Stimulated activated CD8-positive, alpha-beta memory T cell treated with anti-CD3 and anti-CD28 coated beads, Interleukin-15, amount 100 ng/mL, for 4 hours (primary cell): ENCODE measurements at regions not wholly inside any gene's neighbourhood (a gene's known extent, or its start where the extent isn't known, plus 50 kb on each side); places are given as distances from the start of the nearest gene placed in this dataset.
"Not testable (repeated sequence)": the region's sequence is repeated elsewhere in the genome, so short reads cannot be mapped to it uniquely, and the experiment has no call there.

Experiments
- DNase-seq, 2 donors: peaks; one replicate each; pipeline ENCODE4 v3.0.0-alpha.2; 2020; ENCODE audit warnings: low read depth in 2 of 2

DNA sequence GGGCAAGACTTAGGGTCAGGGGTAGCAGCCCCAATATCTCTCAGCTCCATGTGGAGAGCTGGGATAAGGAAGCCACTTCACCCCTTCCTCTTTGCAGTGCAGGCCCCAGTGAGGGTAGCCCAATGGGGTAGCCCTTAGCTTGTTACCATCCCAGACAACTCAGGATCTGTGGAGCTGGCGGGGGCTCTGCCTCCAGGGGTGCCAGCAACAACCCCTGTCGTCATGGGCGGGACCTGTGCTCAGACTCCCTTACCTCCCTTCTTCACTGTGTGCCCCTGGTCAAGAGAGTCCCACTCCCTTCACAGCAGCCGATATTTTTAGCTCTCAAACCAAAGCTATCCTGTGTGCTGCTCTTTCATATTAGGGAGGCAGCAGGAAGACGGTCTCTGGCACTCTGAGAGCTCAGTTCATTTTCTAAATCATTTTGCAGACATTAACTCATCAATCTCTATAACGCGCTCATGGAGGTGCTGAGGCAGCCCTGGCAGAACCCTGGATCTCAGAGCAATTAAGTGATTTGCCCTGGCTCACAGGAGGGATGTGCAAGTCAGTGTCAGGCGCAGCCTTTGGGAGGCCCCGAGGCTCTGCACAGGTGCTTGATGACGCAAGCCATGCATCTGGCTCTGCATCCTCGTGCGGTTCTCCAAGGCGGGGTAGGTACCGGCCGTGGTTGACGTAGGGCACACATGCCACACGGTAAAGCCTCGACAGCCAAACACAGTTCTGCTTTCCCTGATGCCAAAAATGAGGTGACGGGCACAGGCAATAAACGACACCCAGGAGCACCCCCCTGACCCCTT lies 357.6 kb downstream of the SHANK2 start:
- DNase-seq: no peak

DNA sequence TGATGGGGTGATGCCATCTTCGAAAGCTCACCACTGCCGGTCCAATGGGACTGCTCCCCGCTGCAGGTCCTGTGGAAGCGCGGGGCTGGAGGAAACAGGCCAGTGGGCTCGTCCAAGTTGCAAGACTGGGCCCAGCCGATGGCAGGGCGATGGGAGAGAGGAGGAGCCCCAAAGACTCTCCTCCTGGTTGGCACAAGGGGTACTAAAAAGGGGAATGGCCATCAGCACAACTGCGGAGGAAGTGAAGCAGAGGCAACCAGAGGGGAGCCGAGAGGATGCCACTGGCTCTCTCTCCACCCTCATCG lies 357.1 kb downstream of the SHANK2 start:
- DNase-seq: no peak

DNA sequence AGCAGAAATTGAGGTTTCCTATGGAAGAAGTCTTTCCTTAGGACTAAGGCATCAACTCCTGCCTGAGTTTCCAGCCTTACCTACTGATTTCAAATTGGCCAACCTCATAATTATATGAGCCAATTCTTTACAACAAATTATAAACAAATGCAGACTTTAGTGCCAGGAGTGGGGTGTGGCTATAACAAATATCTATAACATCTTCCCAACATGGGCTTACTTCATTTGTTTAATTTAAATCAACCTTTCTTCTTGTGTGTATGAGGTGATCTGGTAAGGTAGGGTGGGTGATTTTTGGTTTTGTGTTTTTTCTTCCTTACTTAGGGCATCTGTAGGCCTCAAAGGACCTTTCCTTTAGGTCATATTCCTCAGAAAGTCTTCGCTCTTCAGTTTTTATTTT lies 354.9 kb downstream of the SHANK2 start:
- no peak for DNase-seq

DNA sequence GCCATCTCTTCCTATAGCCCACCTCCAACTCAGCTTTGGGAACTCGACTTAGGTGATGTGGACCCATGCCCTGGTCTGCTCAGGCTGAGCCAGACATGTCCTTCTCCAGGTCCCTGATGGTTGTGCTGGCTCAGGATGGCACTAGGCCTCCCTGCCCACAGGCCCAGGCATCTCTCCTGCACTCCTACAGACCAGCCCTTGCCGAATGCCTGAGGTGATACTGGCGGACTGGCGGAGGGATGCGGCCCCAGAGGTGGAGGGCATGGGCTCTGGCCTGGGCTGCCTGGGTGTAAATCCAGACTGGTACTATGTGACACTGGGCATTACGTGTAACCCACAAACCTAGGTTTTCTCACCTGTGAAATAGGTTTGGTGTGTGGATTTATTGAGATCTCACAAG lies 352.8 kb downstream of the SHANK2 start:
- no peak for DNase-seq

DNA sequence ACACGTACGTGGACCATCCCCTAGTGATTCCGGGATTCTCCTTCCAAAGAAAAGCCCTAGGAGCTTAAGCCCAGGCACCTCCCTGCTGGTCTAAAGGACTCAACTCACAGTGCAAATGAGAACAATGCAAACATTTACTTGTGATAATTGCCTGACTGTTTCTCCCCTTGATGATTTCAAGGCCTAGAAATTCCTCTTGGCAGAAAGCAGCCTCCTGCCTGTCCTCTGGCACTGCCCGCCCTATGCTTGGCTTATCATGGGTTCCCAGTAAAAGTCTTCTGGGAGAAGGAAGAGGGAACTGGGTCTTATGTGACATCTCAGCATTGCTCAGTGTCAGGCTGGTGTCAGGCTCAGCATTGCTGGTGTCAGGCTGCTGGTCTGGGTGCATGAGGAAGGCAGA lies 351.8 kb downstream of the SHANK2 start:
- DNase-seq: no peak

- DNase-seq: no peak
Observed at GRCh38 chr11:70901951-70902521, 350.3 kb downstream of the SHANK2 start.

GRCh38 chr11:70903229-70903628 lies 349.1 kb downstream of the SHANK2 start:
- DNase-seq: not testable (repeated sequence)

GRCh38 chr11:70906101-70906500 lies 346.3 kb downstream of the SHANK2 start:
- DNase-seq: no peak

- no peak for DNase-seq
Observed at GRCh38 chr11:70908223-70908622, 344.2 kb downstream of the SHANK2 start.

DNA sequence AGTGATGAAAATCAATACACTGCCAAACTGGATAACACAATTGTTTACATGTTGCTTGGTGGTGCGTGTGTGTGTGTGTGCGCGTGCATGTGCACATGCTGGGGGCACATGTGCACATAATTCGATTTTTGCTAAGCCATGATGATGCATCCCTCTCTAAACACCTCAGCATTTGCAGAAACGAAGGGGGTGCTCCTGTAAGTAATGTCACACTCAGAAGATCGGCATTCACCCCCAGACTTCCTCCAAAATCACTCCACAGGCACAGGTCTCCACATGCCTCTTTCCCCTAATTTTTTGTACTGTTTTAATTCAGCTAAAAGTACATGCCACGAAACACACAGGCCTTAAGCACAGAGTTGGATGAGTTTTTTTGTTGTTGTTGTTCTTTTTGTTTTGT lies 341.5 kb downstream of the SHANK2 start:
- DNase-seq: no peak

GRCh38 chr11:70912226-70912840 lies 340.0 kb downstream of the SHANK2 start:
- DNase-seq: no peak

GRCh38 chr11:70913715-70914231 lies 338.6 kb downstream of the SHANK2 start:
- no peak for DNase-seq

GRCh38 chr11:70914496-70914895 lies 337.9 kb downstream of the SHANK2 start:
- no peak for DNase-seq

DNA sequence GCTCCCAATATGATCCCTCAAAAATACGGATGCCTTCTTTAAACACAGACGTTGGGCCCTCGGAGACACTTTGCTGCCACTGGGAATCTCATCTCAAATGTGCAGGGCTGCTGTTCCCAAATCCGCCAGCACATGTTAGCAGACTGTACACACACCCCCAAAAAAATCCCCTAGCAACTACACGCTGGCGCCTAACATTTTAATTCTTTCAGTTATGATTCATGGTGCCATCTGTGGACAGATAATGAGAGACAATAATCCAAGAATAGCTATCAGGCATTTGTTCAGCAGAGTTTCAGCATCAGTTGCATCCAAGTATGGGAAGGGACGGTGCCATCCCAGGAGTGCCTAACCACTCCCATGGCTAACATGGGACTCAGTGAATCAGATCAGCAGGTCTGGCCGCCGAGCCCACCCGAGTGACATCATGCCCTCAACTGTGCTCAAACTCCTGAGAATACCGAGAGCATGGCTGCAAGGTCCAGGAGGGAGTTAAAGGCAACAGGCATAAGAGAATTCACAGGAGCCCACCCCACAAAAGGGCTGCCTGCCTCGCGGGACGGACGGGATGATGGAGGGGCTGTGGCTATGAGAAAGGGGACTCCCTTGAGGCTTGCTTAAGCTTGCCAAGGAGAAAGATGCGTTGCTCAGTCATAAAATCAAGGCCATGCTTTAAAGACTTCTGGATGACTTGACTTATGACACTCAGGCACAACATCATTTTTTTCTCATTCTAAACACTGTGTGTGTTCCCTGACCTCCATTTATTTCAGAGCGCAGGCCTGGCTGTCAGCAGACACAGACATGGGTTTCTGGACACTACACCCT lies 337.0 kb downstream of the SHANK2 start:
- DNase-seq: no peak

DNA sequence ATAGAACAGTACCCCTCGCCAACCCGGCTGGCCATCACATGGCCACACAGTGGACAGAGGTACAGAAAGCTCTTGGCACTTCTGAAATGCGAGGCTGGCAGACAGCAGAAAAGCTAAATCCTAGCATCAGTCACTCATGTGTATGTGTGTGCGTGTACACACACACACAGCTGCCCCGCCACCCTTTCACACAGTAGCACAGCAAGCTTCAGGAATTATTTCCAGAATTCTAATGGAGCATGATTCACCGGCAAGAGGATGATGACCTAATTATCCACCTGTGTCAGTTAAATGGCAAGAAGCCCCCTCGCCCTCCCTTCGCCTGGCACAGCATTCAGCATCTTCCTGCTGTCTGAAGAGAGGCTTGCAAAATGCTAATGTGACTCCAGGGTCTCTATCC lies 336.0 kb downstream of the SHANK2 start:
- DNase-seq: no peak

DNA sequence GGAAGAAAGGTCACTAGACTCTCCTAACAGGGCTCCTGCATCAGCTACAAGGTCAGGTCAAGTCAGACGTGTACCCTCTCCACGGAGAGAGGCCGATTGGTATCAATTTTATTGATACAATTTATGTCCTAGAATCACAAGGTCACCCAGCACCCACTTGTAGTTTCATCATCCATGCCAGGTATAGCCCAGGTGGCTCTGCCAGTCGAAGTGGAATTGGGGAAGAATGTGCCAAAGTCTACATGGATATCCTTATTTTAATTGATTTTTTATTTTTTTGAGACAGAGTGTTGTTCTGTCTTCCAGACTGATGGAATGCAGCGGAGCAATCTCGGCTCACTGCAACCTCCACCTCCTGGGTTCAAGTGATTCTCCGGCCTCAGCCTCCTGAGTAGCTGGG lies 334.1 kb downstream of the SHANK2 start:
- no peak for DNase-seq

- DNase-seq: no peak
Observed at GRCh38 chr11:70921804-70922203, 330.6 kb downstream of the SHANK2 start.

- DNase-seq: no peak
Observed at GRCh38 chr11:70924108-70924507, 328.3 kb downstream of the SHANK2 start.

- DNase-seq: no peak
Observed at GRCh38 chr11:70925238-70925637, 327.1 kb downstream of the SHANK2 start.

DNA sequence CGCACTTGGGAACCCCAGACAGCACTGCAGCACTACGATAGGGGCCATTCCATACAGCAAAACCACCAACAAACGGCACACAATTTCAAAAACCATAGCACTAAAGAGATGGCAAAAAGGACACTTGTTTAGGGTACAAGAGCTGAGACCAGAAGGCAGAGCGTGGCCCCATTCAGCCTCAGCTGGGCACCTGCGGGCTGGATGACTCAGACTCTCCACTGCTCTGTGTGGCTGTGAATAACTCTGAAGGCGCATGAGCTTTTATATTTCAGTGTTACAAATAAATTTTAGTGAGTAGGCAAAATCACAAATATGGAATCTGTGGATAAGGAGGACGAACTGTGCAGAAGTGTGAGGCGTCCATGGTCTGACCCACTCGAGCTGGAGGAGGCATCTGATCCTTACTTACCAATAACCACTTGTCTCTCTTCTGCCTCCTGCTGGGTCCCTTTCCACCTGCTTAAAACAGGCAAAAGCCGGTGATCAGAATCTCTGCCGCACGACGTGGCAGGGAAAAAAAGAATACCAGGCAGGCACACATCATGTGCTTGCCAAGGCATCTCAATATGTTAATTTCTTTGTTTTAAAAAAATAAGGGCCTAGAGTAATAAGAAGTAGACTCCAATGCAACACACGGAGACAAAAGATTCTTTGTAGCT lies 325.7 kb downstream of the SHANK2 start:
- DNase-seq: no peak

- no peak for DNase-seq
Observed at GRCh38 chr11:70928854-70929598, 323.4 kb downstream of the SHANK2 start.
